ENCODE measurements at regions not wholly inside any gene's neighbourhood (a gene's known extent, or its start where the extent isn't known, plus 50 kb on each side); places are given as distances from the start of the nearest gene placed in this dataset.
"Not testable (repeated sequence)": the region's sequence is repeated elsewhere in the genome, so short reads cannot be mapped to it uniquely, and the experiment has no call there.

DNA sequence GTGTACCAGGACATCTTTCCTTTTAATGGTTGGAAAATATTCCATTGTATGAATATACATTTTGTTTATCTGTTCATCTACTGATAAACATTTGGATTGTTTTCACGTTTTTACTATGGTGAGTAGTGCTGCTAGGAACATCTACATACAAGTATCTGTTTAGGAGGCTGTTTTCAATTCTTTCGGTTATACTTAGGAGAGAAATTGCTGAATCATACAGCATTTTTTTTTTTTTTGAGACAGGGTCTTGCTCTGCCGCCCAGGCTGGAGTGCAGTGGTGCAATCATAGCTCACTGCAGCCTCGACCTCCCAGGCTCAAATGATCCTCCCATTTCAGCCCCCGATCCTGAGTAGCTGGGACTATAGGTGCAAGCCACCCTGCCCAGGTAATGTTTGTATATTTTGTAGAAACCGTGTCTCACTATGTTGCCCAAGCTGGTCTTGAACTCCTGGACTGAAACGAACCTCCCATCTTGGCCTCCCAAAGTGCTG, 122.9 kb downstream of the CRLF3 start:
- WGBS, 2 experiments (ENCODE audit: insufficient coverage in 2 of 2), result 90 to 92% methylated on average over 4 to 6 of the region's 7 CpGs
- Histone ChIP-seq H3K4me3 (ENCODE audit: extremely low read depth, insufficient read depth, low read length, poor library complexity, severe bottlenecking) (no peak overlapping the region), H3K36me3 (ENCODE audit: control insufficient read depth, insufficient read depth, low read length) (no peaks in the 10 kb centered on the region), H3K9me3 (ENCODE audit: control insufficient read depth, low read length) (no peaks in the 10 kb centered on the region), H3K4me1 (ENCODE audit: control insufficient read depth, insufficient read depth, low read length, poor library complexity, severe bottlenecking) (no peaks in the 10 kb centered on the region), H3K27ac (ENCODE audit: low read depth, low read length, severe bottlenecking) (no peak overlapping the region)

GRCh38 chr17:30700833-30701232, 123.7 kb downstream of the CRLF3 start:
- WGBS, 2 experiments (ENCODE audit: insufficient coverage in 2 of 2), result 83 to 87% methylated on average over 4 to 8 of the region's 11 CpGs
- not testable (repeated sequence) for H3K9me3 ChIP-seq (ENCODE audit: control insufficient read depth, low read length); H3K4me3 ChIP-seq (ENCODE audit: extremely low read depth, insufficient read depth, low read length, poor library complexity, severe bottlenecking); H3K36me3 ChIP-seq (ENCODE audit: control insufficient read depth, insufficient read depth, low read length); H3K4me1 ChIP-seq (ENCODE audit: control insufficient read depth, insufficient read depth, low read length, poor library complexity, severe bottlenecking); H3K27ac ChIP-seq (ENCODE audit: low read depth, low read length, severe bottlenecking)

GRCh38 chr17:30697619-30698460, 126.7 kb downstream of the CRLF3 start:
- not testable (repeated sequence) for H3K4me1 ChIP-seq (ENCODE audit: control insufficient read depth, insufficient read depth, low read length, poor library complexity, severe bottlenecking); H3K27ac ChIP-seq (ENCODE audit: low read depth, low read length, severe bottlenecking); H3K9me3 ChIP-seq (ENCODE audit: control insufficient read depth, low read length); H3K4me3 ChIP-seq (ENCODE audit: extremely low read depth, insufficient read depth, low read length, poor library complexity, severe bottlenecking); H3K36me3 ChIP-seq (ENCODE audit: control insufficient read depth, insufficient read depth, low read length)
- 24 to 45% methylated on average over 10 to 16 of the region's 32 CpGs for WGBS, 2 experiments (ENCODE audit: insufficient coverage in 2 of 2)

- 90 to 100% methylated on average over 2 to 3 of the region's 5 CpGs for WGBS, 2 experiments (ENCODE audit: insufficient coverage in 2 of 2)
- Histone ChIP-seq H3K36me3 (ENCODE audit: control insufficient read depth, insufficient read depth, low read length) (no peaks in the 10 kb centered on the region), H3K4me3 (ENCODE audit: extremely low read depth, insufficient read depth, low read length, poor library complexity, severe bottlenecking) (no peak overlapping the region), H3K9me3 (ENCODE audit: control insufficient read depth, low read length) (no peaks in the 10 kb centered on the region), H3K4me1 (ENCODE audit: control insufficient read depth, insufficient read depth, low read length, poor library complexity, severe bottlenecking) (no peaks in the 10 kb centered on the region), H3K27ac (ENCODE audit: low read depth, low read length, severe bottlenecking) (no peak overlapping the region)
Observed at GRCh38 chr17:30696234-30696633, 128.3 kb downstream of the CRLF3 start.

DNA sequence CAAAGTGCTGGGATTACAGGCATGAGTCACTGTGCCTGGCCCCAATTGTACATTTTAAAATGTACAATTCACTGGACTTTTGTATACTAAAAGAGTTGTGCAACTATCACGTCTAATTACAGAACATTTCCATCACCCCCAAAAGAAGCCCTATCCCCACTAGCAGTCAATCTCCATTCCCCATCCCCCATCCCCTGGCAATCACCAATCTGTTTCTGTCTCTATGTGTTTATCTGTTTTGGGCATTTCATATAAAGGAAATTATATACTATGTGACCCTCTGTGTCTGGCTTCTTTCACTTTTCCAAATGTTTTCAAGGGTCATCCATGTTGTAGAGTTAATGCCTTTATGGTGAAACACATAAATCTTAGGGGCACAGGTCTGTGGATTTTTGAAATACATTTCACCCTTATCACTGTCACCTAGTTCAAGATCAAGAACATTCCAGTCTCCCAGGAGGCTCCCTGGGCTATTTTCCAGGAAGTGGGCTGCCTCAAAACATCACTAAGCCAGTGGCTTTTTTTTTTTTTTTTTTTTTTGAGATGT, 129.2 kb downstream of the CRLF3 start:
- not testable (repeated sequence) for H3K27ac ChIP-seq (ENCODE audit: low read depth, low read length, severe bottlenecking); H3K4me1 ChIP-seq (ENCODE audit: control insufficient read depth, insufficient read depth, low read length, poor library complexity, severe bottlenecking); H3K36me3 ChIP-seq (ENCODE audit: control insufficient read depth, insufficient read depth, low read length); H3K4me3 ChIP-seq (ENCODE audit: extremely low read depth, insufficient read depth, low read length, poor library complexity, severe bottlenecking); H3K9me3 ChIP-seq (ENCODE audit: control insufficient read depth, low read length)
- 100% methylated on average over 1 of the region's 1 CpG; no CpG with 5 or more reads in 1 of the 2 experiments for WGBS, 2 experiments (ENCODE audit: insufficient coverage in 2 of 2)

GRCh38 chr17:30693772-30694171, 130.7 kb downstream of the CRLF3 start:
- H3K36me3 ChIP-seq (ENCODE audit: control insufficient read depth, insufficient read depth, low read length); H3K9me3 ChIP-seq (ENCODE audit: control insufficient read depth, low read length); H3K4me1 ChIP-seq (ENCODE audit: control insufficient read depth, insufficient read depth, low read length, poor library complexity, severe bottlenecking); H3K27ac ChIP-seq (ENCODE audit: low read depth, low read length, severe bottlenecking); H3K4me3 ChIP-seq (ENCODE audit: extremely low read depth, insufficient read depth, low read length, poor library complexity, severe bottlenecking): not testable (repeated sequence)
- WGBS, 2 experiments (ENCODE audit: insufficient coverage in 2 of 2), result 10 to 33% methylated on average over 1 to 9 of the region's 20 CpGs

DNA sequence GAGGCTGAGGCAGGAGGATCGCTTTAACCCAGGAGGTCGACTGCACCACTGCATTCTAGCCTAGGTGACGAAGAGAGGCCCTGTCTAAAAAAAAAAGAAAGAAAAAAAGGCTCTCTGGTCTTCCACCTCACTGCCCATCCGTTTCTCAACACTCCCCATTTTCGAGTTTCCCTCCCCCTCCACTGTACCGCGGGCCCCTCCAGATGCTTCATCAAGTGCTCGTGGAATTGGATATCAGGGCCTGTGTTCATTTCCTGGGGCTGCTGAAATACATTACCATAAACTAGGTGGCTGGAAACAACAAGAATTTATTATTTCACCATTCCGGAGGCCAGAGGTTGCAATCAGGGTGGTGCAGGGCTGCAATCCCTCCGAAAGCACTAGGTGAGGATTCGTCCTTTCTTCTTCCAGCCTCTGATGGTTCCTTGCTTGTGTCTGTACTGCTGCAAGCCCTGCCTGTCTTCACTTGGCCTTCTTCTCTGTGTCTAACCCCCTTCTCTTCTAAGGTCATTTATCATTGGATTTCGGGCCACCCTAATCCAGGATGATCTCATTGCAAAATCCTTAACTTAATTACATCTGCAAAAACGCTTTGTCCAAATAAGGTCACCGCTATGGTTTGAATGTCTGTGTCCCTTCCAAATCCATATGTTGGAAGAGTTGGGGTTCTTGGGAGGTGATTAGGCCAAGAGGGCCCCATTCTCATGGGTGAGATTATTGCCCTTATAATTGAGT, 135.1 kb downstream of the CRLF3 start:
- H3K27ac ChIP-seq (ENCODE audit: low read depth, low read length, severe bottlenecking), result not testable (repeated sequence)
- 73 to 99% methylated on average over 4 to 7 of the region's 14 CpGs for WGBS, 2 experiments (ENCODE audit: insufficient coverage in 2 of 2)

DNA sequence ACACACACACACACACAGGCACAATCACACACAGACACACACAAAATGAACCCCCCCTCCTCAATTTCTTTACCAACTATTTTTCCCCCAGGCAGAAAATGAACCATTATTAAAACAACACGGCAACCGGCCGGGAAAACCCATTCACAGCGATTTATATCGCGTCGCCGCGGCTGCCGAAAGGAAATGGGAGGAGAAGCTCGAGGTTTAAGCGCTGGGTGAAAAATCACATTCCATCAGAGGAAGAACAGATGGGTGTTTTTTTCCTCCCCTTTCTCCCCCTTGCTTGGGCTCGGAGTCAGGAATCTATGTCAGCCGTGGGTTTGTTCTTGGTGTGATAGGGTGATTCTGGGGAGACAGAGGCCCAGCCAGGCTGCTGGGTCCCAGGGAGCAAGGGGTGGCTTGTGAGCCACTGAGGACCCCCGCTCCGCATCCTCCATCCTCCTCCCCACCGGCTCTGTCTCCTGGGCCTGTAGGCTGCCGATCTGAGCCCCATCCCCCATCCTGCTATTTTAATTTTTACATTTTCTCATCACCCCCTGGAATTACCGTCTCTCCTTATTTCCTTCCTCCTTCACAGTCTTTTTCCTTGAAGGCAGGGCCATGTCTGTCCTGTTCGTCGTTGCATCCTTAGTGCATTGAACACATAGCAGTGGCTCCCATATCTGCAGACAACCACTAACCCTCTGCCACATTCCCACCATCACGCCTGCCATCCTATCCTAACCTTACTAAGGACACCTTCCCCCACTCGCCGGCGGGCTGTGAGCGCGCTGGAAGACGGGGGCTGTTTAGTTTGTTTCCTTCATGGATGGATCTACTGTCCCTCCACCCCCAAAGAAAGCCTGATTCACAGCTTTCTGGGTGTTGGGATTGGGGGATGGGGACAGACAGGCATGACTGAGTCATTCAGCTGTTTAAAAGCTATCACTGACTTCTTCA, 137.7 kb downstream of the CRLF3 start:
- not testable (repeated sequence) for H3K36me3 ChIP-seq (ENCODE audit: control insufficient read depth, insufficient read depth, low read length); H3K4me1 ChIP-seq (ENCODE audit: control insufficient read depth, insufficient read depth, low read length, poor library complexity, severe bottlenecking); H3K4me3 ChIP-seq (ENCODE audit: extremely low read depth, insufficient read depth, low read length, poor library complexity, severe bottlenecking); H3K27ac ChIP-seq (ENCODE audit: low read depth, low read length, severe bottlenecking); H3K9me3 ChIP-seq (ENCODE audit: control insufficient read depth, low read length)
- 82% methylated on average over 1 of the region's 28 CpGs; no CpG with 5 or more reads in 1 of the 2 experiments for WGBS, 2 experiments (ENCODE audit: insufficient coverage in 2 of 2)

More for the DNA sequence above, 135.1 kb downstream of the CRLF3 start:
- H3K9me3 ChIP-seq (ENCODE audit: control insufficient read depth, low read length); H3K4me3 ChIP-seq (ENCODE audit: extremely low read depth, insufficient read depth, low read length, poor library complexity, severe bottlenecking); H3K36me3 ChIP-seq (ENCODE audit: control insufficient read depth, insufficient read depth, low read length); H3K4me1 ChIP-seq (ENCODE audit: control insufficient read depth, insufficient read depth, low read length, poor library complexity, severe bottlenecking): not testable (repeated sequence)

DNA sequence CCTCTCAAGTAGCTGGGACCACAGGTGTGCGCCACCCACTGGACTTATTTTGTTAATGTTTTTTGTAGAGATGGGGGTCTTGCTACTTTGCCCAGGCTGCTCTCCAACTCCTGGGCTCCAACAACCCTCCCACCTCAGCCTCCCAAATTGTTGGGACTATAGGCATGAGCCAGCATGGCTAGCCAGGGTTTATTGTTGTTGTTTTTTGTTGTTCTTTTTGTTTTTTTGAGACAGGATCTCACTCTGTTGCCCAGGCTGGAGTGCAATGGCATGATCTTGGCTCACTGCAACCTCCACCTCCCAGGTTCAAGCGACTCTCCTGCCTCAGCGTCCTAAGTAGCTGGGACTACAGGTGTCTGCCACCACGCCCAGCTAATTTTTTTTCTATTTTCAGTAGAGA, 142.2 kb downstream of the CRLF3 start:
- not testable (repeated sequence) for H3K9me3 ChIP-seq (ENCODE audit: control insufficient read depth, low read length); H3K4me3 ChIP-seq (ENCODE audit: extremely low read depth, insufficient read depth, low read length, poor library complexity, severe bottlenecking); H3K36me3 ChIP-seq (ENCODE audit: control insufficient read depth, insufficient read depth, low read length); H3K4me1 ChIP-seq (ENCODE audit: control insufficient read depth, insufficient read depth, low read length, poor library complexity, severe bottlenecking); H3K27ac ChIP-seq (ENCODE audit: low read depth, low read length, severe bottlenecking)
- WGBS, 2 experiments (ENCODE audit: insufficient coverage in 2 of 2), result 93% methylated on average over 2 to 3 of the region's 4 CpGs

DNA sequence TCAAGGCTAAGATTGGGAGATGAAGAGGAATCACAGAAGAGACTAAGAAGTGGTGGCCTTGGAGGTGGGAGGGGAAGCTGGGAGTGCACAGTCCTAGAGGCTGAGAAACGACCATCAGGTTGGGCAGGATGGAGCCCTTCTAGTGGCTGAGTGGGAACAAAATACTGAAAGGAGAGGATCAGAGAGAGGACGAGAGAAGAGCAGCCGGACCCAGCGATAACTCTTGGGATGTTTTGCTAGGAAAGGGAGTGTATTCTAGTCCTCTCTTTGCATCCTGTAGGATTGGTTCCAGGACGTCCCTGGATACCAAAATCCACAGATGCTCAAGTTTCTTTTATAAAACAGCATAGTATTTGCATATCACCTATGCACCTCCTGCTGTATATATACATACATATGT, 143.8 kb downstream of the CRLF3 start:
- not testable (repeated sequence) for H3K4me1 ChIP-seq (ENCODE audit: control insufficient read depth, insufficient read depth, low read length, poor library complexity, severe bottlenecking); H3K36me3 ChIP-seq (ENCODE audit: control insufficient read depth, insufficient read depth, low read length); H3K4me3 ChIP-seq (ENCODE audit: extremely low read depth, insufficient read depth, low read length, poor library complexity, severe bottlenecking); H3K27ac ChIP-seq (ENCODE audit: low read depth, low read length, severe bottlenecking); H3K9me3 ChIP-seq (ENCODE audit: control insufficient read depth, low read length)
- WGBS, 2 experiments (ENCODE audit: insufficient coverage in 2 of 2), result 100% methylated on average over 1 of the region's 5 CpGs; no CpG with 5 or more reads in 1 of the 2 experiments

Data from mesodermal cell (in vitro differentiated cells).